Suprapubic skin (tissue), 4 donors: ENCODE measurements at regions not wholly inside any gene's neighbourhood (a gene's known extent, or its start where the extent isn't known, plus 50 kb on each side); places are given as distances from the start of the nearest gene placed in this dataset.

Experiments
- EP300 ChIP-seq: sonication (generic); formaldehyde crosslinking; IDR thresholded peaks from one replicate; pipeline ENCODE4 v1.6.1; 2017; ENCODE audit warnings: antibody characterized with exemption
- POLR2A ChIP-seq, 2 donors: fragments of 450-650 bp; IDR thresholded peaks; one replicate each; pipeline ENCODE4 v1.6.1; 2017; ENCODE audit warnings: antibody characterized with exemption in 2 of 2, mild to moderate bottlenecking in 2 of 2, moderate library complexity in 2 of 2
- POLR2AphosphoS5 ChIP-seq, 3 donors: sonication (generic); formaldehyde crosslinking; IDR thresholded peaks; one replicate each; pipeline ENCODE4 v1.6.1; 2017; ENCODE audit warnings: antibody characterized with exemption in 3 of 3
- TF ChIP-seq, protein P1 (sequence below), 2 donors: fragments of 200-600 bp in 1 of 2; fragments of 450-650 bp in 1 of 2; sonication (generic) in 1 of 2; IDR thresholded peaks; one replicate each; pipeline ENCODE4 v1.5.1; 2016 to 2019; ENCODE audit warnings: antibody characterized with exemption in 2 of 2, mild to moderate bottlenecking in 1 of 2, moderate library complexity in 1 of 2

DNA sequence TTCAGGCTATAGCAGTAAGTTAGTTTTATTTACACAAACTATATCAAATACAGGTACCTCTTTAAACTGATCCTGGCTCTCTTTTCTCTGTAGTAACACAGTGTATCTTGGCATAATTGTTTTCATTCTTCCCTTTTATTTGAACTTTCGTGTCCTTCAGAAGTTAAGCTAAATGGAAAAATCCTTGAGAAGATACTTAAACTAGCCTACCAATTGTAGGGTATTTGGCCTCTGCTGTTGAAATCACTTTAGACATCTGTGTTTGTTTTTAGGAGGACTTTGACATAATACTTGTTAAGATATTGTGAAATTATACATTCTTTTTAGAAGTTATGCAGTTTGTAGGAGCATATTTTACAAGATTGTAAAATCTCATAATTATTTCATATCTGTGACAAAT, 90.3 kb upstream of the GK2 start:
- TF ChIP-seq EP300 (no peak), POLR2A (IDR thresholded peaks at IDR 0.05) (no peak), POLR2AphosphoS5 (IDR thresholded peaks at IDR 0.05) (no peak)
- TF ChIP-seq, protein P1, sequence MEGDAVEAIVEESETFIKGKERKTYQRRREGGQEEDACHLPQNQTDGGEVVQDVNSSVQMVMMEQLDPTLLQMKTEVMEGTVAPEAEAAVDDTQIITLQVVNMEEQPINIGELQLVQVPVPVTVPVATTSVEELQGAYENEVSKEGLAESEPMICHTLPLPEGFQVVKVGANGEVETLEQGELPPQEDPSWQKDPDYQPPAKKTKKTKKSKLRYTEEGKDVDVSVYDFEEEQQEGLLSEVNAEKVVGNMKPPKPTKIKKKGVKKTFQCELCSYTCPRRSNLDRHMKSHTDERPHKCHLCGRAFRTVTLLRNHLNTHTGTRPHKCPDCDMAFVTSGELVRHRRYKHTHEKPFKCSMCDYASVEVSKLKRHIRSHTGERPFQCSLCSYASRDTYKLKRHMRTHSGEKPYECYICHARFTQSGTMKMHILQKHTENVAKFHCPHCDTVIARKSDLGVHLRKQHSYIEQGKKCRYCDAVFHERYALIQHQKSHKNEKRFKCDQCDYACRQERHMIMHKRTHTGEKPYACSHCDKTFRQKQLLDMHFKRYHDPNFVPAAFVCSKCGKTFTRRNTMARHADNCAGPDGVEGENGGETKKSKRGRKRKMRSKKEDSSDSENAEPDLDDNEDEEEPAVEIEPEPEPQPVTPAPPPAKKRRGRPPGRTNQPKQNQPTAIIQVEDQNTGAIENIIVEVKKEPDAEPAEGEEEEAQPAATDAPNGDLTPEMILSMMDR (IDR thresholded peaks at IDR 0.05) = no peak
